HG02588 (cell line): ENCODE measurements at regions not wholly inside any gene's neighbourhood (a gene's known extent, or its start where the extent isn't known, plus 50 kb on each side); places are given as distances from the start of the nearest gene placed in this dataset.

Source experiments
- ATAC-seq: cut with Tn5 transposase; IDR thresholded peaks from one replicate; pipeline ENCODE4 v1.9.1; 2021; ENCODE audit warnings: mild to moderate bottlenecking, moderate library complexity; ENCODE audit not compliant: unreplicated experiment

DNA sequence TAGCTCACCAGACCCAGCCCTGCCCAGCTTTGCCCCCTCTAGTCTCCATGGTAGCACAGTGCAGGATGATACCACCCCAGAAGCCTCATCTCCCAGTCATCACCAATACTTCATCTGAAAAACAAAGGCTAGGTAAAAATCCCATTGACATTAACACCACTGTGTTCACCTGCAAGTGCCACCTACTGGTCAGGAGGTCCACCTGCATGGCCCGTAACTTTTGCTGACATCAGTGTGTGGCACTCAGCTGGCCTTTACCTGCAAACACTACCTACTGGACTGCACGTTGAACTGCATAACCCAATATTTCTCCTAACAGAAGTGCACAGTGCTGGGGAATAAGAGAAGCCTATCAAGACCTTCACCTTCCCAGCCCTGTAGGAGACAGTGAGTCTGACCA lies 234.7 kb upstream of the ADGRB3 start:
- no peak for ATAC-seq

DNA sequence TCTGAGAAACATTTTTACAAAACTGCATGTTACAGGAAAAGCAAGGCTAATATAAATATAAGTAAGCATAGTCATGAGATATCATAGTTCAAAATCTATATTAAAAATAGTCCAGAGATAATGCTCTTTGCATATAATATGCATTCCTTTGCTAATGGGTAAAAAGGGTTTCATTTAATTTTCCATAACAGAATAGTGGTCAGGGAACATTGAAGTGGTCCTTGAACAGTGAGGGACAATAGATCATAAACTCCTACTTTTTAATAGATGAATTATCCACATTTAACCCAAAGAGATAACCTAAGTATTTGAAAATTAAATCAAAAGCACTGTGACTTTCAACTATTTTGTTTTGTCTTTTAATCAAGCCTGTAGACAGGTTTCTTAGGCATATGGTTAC lies 243.1 kb upstream of the ADGRB3 start:
- ATAC-seq, result no peak

DNA sequence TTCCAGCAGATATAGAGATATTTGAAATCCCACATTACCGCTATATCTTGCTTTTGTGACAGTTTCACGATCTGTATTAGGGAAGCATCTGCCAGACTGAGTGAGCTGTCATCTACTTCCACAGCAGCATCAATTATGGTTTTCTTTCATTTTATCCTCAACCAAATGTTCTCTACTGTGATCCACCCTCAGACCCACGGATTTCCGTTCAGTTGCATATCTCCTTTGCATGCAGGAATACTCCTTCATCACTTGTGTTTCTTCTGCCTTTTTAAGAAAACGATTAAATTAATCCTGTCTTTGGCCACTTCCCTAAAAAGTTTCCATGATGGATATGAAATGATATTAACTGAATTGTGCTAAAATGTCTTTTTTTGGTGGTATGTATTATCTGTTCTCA lies 262.1 kb upstream of the ADGRB3 start:
- no peak for ATAC-seq

DNA sequence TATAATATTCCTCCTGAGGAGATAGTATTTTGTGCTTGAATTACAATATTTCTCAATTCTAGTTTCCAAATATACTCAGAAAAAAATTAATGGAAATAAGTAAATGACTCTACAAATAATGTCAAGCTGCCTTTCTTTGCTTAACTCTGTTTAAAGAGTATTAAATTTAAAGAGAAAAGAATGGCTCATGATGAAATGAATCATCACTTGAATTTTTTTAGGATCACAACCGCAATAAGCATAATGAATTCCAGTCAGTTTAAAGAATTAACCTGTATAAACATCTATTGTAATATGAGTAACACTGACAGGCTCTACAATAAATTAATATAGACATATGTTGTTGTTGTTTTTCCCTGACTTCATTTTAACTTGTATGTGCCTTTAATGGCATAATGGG lies 266.2 kb upstream of the ADGRB3 start:
- no peak for ATAC-seq

DNA sequence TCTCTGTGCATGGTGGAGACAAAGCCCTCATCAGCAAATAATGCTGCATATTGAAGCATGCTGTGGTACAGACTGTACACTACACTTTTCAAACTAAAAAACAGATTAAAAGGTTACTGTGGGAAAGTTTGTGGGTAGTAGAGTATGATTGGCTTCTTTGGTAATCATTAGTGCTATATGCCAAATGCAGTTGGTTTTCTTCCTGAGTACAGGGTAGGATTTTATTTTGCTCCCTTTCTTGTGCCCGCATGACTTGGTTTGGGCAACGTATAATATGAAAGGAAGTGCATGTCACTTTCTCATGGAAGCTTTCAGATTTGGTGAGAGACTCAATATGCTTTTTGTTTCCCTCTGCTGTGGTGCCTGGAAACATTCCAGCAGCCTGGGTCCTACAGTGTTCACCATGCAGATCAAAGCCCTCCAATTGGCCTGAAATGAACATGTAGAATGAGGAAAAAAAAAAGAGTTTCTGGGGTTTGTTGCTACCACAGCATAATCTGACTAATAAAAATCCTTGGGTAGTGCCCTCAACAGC lies 270.7 kb upstream of the ADGRB3 start:
- ATAC-seq, result no peak

DNA sequence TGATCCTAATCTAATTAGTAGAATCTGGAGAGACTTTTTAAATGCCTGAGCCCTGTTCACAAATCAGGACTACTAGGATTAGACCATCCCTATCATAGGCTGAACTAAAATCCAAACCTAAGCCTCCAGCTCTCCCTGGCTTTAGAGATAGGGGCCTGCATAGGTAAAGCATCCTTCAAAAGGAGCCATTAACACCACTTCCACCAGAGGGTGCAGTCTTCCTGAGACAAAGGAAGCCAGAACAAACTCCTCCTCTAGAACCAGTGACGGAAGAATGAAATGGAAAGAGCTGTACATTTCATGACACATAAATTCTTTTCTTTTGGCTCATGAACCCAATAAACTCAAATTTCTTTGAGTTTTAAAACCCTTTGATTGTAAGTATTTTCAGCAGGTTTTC lies 291.2 kb upstream of the ADGRB3 start:
- ATAC-seq, result peak; percentile 54

DNA sequence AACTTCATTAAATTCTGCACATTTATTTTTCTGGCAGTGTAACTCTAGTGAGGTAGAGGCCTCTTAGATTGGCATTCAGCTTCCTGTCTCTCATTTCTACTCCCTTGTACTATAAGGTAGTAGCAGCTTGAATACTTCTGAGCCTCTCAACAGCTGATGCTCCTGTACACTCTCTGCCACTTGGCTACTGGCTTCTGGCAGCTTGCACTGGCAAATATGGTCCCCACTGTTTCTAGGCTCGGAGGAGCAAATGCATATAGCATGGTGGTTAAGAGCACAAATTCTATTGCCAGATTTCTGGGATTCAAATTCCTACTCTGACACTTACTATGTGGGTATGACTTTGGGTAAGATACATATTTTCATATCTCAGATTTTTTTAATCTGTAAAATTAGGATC lies 292.8 kb upstream of the ADGRB3 start:
- ATAC-seq, result no peak

DNA sequence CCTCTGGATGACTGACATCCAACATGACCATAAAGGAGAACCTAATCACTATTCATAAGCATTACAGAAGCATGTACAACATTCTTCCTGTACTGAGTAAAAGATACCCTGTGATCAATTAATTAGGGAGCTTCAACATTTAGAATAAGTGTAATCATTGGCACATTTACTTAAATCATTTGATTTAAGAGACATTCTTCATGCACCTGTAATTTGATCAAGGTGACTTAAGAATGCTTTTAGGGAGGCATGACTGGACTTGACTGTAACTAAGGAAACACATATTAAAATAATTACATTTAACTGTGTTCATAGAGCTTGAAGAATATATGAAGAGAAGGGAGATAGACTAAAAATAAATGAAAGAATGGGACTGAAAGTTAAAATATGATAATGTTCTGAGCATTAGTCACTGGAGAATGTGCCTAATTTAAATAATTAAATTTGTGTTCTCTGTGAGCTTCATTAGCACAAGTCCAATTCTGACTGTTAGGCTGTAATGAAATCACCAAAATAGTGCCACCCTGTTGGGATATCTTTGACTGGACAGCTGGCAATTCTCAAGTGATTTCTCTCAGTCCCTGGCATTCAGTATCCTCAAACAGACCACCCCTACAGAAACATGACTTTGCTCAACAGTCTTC lies 295.5 kb upstream of the ADGRB3 start:
- no peak for ATAC-seq

DNA sequence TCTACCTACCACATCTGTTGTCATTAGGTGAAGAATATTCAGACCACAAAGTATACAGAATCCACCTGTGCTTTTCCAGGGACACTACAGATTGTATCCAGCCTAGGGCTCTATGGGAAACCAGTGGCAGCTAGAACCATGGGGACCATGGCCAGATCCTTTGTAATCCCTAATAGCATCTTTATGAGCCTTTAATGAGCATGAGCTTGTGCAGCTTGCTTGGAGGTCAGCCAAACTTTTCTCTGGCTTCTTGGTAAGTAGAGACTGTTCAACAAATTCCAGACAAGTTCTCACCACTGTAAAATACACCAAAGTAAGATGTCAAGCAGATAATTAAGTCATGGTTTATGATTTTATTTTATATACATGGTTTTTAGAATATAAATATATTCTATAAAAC lies 301.6 kb upstream of the ADGRB3 start:
- no peak for ATAC-seq

DNA sequence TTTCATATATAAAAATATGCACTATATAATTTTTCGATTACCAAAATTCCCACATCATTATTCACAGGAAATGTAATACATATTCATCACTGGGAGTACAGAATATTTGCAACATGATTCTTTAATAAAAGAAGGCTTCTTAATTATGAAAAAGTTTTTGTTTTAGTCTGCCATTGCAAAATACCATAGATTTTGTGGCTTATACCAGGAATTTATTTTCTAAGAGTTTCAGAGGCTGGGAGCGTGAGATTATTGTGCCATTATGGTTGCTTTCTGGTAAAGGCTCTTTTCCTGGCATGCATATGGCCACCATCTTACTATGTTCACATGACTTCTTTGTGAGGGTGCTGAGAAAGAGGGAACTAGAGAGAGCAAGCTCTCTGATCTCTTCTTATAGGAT lies 306.9 kb upstream of the ADGRB3 start:
- ATAC-seq, result no peak

DNA sequence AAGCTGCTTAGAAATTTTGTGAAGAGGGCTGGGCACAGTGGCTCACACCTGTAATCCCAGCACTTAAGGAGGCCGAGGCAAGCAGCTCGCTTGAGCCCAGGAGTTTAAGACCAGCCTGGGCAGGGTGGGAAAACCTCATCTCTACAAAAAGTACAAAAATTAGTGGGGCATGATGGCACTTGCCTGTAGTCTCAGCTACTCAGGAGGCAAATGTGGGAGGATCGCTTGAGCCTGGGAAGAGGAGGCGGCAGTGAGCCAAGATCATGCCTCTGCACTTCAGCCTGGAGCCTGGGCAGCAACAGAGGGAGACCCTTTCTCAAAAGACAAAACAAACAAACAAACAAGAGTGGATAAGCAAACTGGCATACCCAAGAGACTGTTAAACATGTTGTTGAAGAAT lies 308.3 kb upstream of the ADGRB3 start:
- no peak for ATAC-seq

DNA sequence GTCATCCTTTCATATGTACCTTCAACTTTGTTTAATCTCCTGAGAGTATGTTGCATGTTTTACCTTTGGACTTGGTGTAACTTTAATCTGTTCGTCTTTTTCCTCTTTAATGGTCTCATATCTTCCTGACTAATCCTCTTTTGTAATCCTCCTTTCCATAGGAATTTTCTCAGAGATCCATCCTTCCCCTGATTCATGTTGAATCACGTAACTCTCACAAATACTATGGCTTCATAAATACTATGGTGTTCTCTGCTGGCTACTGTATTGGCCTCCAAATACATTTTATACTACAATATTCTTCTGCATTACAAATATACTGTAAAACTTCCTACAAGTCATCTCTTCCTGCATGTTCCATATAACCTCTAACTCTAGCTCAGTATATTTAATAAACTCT lies 317.7 kb upstream of the ADGRB3 start:
- no peak for ATAC-seq

DNA sequence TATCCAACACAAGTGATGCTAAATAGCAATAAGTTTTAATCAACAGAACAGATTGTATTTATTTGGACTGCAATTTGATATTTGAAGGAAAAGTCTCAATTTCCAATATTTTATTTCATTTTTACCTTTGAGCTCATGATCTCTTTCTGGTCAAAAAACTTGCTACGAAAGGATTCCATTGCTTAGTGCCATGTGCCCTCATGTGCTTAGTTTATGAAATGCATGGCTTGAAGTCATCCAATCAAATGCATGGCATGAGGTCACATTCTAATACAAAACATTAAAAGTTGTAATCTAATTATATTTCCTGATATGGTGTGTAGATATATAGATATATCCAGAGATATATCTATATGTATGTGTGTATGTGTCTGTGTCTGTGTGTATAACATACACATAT lies 321.2 kb upstream of the ADGRB3 start:
- ATAC-seq, result no peak

DNA sequence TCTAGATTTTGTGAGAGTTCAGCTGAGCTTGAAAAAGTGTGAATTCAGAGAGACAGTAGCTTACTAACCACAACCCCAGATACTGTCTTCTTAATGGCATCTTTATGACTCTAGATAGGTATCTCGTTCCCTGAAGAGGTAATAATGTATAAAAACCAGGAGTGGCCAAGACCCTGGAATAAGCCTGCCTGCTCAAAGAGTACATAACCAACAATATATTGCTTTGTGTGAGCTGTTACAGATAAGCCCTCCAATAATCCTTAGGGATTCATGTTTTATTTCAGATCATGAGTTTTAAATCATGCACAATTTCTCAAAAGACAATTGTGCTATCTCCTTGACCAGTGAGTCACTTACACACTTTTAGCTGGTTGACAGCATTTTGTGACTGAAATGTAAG lies 327.8 kb upstream of the ADGRB3 start:
- ATAC-seq, result no peak

DNA sequence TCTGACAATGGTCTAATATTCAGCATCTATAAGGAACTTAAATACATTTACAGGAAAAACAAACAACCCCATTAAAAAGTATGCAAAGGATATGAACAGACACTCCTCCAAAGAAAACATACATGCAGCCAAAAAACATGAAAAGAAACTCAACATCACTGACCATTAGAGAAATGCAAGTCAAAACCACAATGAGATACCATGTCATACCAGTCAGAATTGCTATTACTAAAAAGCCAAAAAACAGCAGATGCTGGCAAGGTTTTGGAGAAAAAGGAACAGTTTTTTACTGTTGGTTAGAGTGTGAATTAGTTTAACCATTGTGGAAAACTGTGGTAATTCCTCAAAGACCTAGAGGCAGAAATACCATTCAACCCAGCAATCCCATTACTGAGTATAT lies 339.0 kb upstream of the ADGRB3 start:
- no peak for ATAC-seq

DNA sequence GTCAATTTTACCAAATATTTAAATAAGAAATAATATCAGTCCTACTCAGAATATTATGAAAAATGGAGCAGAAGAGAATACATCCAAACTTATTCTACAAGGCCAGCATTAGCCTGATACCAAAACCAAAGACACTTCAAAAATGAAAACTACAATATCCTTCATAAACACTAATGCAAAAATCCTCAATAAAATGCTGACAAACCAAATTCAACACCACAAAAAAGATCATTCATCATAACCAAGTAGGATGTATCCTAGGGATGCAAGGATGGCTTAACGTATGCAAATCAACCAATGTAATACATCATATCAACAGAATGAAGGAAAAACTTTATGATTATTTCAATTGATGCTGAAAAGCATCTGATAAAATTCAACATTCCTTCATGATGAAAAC lies 352.4 kb upstream of the ADGRB3 start:
- ATAC-seq, result no peak

DNA sequence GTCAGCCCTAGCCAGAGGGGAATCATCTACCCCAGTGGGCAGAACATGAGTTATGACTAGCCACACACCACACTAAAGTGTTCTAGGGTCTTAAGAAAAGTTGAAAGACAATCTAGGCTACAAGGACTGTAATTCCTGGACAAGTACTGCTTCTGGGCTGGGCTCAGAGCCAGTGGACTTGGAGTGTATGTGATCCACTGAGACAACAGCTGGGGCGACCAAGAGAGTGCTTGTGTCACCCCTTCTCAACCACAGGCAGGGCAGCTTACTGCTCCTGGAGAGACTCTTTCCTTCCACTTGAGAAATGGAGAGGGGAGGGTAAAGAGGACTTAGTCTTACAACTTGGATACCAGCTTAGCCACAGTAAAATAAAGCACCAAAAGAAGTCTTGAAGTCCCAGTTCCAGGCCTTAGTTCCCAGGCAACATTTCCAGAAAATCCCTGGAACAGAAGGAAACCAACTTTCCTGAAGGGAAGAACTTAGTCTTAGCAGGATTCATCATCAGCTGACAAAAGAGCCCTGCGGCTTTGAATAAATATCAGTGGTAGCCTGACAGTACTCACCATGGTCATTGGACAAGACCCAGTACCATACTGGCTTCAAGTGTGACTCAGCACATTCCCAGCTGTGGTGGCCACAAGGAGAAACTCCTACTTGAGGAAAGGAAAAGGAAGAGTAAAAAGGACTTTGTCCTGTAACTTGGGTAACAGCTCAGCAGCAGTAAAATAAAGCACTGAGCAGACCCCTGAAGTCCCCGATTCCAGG lies 355.1 kb upstream of the ADGRB3 start:
- no peak for ATAC-seq

DNA sequence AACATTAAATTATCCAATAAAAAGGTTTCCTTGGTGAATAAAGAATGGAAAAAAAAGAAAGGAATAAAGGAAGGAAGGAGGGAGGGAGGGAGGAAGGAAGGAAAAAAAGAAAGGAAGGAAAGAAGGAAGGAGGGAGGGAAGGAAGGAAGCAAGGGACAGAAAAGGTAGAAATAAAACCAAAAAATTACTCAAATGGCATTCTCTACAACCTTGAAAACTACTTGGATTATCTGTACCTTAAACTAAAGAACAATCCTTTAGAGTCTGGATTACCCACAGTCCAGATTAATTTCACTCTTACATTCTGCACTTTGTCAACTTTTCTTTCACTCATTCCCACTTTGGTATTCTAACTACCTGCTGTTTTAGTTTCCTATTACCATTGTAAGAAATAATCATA lies 361.8 kb upstream of the ADGRB3 start:
- no peak for ATAC-seq

DNA sequence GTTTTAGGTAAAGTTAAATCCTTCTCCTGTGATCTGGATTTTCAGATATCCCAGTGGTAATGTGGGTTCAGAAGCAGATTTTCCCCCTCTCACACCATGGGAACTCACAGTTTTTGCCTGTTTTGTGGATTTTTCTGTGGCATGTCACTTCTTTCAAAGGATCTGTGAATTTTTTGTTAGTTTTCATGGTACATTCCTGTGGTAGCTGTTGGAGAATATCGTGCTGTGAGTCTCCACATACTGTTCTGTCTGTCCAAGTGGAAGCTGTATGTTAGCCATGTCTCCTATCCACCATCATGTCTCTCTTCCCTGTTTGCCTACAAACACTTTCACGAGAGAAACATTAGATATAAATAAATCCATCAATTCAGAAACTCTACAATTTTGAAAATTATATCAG lies 378.7 kb upstream of the ADGRB3 start:
- no peak for ATAC-seq

DNA sequence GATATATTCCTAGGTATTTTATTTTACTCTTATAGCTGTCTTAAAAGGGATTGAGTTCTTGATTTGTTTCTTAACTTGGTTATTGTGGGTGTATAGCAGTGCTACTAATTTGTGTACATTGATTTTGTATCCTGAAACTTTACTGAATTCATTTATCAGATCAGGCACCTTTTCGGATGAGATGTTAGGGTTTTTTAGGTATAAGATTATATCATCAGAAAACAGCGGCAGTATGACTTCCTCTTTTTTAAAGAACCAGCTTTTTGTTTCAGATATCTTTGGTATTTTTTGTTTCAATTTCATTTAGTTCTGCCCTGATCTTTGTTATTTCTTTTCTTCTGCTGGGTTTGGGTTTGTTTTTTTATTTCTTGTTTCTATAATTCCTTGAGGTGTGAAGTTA lies 382.4 kb upstream of the ADGRB3 start:
- no peak for ATAC-seq

DNA sequence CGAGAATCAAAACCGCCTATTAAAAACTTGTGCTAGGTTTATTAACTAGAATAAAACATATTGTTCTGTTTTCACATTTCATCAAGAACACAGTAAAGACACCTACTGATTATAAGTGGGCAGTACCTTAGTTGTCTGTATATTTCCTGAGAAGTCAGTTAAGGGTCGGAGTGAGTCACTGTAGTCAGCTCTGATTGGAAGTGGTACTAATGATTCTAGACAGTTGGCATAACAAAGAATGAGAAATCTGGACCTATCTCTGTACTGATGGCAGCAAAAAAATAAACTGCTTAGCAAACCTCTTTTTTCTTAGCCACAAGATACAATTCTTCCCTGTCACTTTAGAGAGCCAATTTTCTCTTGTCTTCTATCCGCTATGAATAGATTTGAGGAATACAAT lies 387.3 kb upstream of the ADGRB3 start:
- ATAC-seq, result no peak

DNA sequence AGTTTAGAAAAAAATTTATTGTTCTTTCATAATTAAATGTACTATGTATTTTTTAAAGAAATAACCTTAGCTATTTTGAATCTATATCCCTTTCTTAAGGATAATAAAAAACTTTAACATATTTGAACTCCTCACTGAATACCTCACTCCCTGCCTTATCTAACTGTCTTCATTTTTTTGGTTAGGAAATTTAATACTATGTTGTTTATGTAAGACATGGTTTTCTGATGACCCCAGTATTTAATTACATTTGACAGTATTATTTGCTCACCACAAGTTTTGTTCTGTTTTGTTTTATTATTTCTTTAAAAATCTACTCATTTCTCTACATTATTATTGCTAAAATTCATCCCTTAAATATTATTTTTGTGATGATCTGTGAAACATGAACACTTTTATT lies 394.4 kb upstream of the ADGRB3 start:
- no peak for ATAC-seq

DNA sequence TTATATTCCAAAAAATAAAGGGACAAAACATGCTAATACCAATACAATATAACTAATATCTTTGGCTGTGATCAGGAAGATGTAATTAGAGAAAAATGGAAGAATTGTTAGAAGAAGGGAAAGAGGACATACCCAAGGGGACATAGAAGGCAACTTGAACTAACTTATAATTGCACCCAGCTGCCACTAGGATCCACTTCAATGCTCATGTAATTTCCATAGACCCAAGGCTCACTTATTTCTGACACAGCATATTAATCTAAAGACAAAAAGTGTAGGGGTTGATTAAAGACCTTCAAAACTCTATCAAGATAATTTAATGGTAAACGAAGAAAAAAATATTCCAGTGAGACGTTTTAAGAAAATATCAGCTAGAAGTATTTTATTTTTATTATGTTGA lies 396.0 kb upstream of the ADGRB3 start:
- ATAC-seq, result no peak
